ENCODE measurements at regions not wholly inside any gene's neighbourhood (a gene's known extent, or its start where the extent isn't known, plus 50 kb on each side); places are given as distances from the start of the nearest gene placed in this dataset.

GRCh38 chr9:3732077-3733038 is 206.6 kb upstream of the RFX3 start:
- peak; percentile 80 to 82 for DNase-seq (ENCODE audit: low read depth in 2 of 2)

- DNase-seq (ENCODE audit: low read depth in 2 of 2) = no peak
Observed at GRCh38 chr9:3730511-3730922, 204.7 kb upstream of the RFX3 start.

- no peak for DNase-seq (ENCODE audit: low read depth in 2 of 2)
Observed at GRCh38 chr9:3721096-3721495, 195.3 kb upstream of the RFX3 start.

- no peak for DNase-seq (ENCODE audit: low read depth in 2 of 2)
Observed at GRCh38 chr9:3719286-3719685, 193.5 kb upstream of the RFX3 start.

GRCh38 chr9:3716415-3716814 is 190.6 kb upstream of the RFX3 start:
- no peak for DNase-seq (ENCODE audit: low read depth in 2 of 2)

GRCh38 chr9:3708751-3709150 is 182.9 kb upstream of the RFX3 start:
- no peak for DNase-seq (ENCODE audit: low read depth in 2 of 2)

- DNase-seq (ENCODE audit: low read depth in 2 of 2) = no peak
Observed at GRCh38 chr9:3704890-3705289, 179.1 kb upstream of the RFX3 start.

- DNase-seq (ENCODE audit: low read depth in 2 of 2) = no peak
Observed at GRCh38 chr9:3700772-3701171, 175.0 kb upstream of the RFX3 start.

- DNase-seq (ENCODE audit: low read depth in 2 of 2) = no peak
Observed at GRCh38 chr9:3699883-3700282, 174.1 kb upstream of the RFX3 start.

GRCh38 chr9:3698531-3698930 is 172.7 kb upstream of the RFX3 start:
- DNase-seq (ENCODE audit: low read depth in 2 of 2) = no peak

GRCh38 chr9:3698076-3698475 is 172.3 kb upstream of the RFX3 start:
- DNase-seq (ENCODE audit: low read depth in 2 of 2) = no peak

GRCh38 chr9:3696368-3696767 is 170.6 kb upstream of the RFX3 start:
- no peak for DNase-seq (ENCODE audit: low read depth in 2 of 2)

- DNase-seq (ENCODE audit: low read depth in 2 of 2) = no peak
Observed at GRCh38 chr9:3692606-3693005, 166.8 kb upstream of the RFX3 start.

GRCh38 chr9:3689555-3689954 is 163.8 kb upstream of the RFX3 start:
- no peak for DNase-seq (ENCODE audit: low read depth in 2 of 2)

GRCh38 chr9:3687145-3687544 is 161.3 kb upstream of the RFX3 start:
- no peak for DNase-seq (ENCODE audit: low read depth in 2 of 2)

- DNase-seq (ENCODE audit: low read depth in 2 of 2) = no peak
Observed at GRCh38 chr9:3682186-3682585, 156.4 kb upstream of the RFX3 start.

GRCh38 chr9:3677541-3677940 is 151.7 kb upstream of the RFX3 start:
- no peak for DNase-seq (ENCODE audit: low read depth in 2 of 2)

- DNase-seq (ENCODE audit: low read depth in 2 of 2) = no peak
Observed at GRCh38 chr9:3676766-3677165, 151.0 kb upstream of the RFX3 start.

- peak; percentile 4 to 11 for DNase-seq (ENCODE audit: low read depth in 2 of 2)
Observed at GRCh38 chr9:3675946-3676345, 150.1 kb upstream of the RFX3 start.

- DNase-seq (ENCODE audit: low read depth in 2 of 2) = no peak
Observed at GRCh38 chr9:3674561-3674960, 148.8 kb upstream of the RFX3 start.

- no peak for DNase-seq (ENCODE audit: low read depth in 2 of 2)
Observed at GRCh38 chr9:3672399-3672798, 146.6 kb upstream of the RFX3 start.

- DNase-seq (ENCODE audit: low read depth in 2 of 2) = no peak
Observed at GRCh38 chr9:3664044-3664443, 138.2 kb upstream of the RFX3 start.

- peak; percentile 16 to 24 for DNase-seq (ENCODE audit: low read depth in 2 of 2)
Observed at GRCh38 chr9:3662671-3663070, 136.9 kb upstream of the RFX3 start.

GRCh38 chr9:3660936-3661335 is 135.1 kb upstream of the RFX3 start:
- no peak for DNase-seq (ENCODE audit: low read depth in 2 of 2)

Measured in fibroblast of skin of left quadriceps (primary cell).